ENCODE measurements at regions not wholly inside any gene's neighbourhood (a gene's known extent, or its start where the extent isn't known, plus 50 kb on each side); places are given as distances from the start of the nearest gene placed in this dataset.

DNA sequence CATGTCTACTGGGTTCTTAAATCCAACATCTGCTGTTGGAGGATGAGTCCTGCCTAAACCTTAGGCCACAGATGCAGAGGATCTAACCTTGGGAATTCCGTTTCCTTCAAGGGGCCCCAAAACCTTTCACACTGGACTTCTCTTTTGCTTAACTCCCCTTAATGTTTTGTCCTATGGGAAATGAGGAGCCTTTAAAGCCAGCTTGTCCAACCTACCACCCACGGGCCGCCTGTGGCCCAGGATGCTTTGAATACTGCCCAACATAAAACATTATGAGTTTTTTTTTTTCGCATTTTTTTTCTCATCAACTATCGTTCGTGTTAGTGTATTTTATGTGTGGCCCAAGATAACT, 157.2 kb upstream of the SLC1A4 start:
- DNase-seq, result no peak

DNA sequence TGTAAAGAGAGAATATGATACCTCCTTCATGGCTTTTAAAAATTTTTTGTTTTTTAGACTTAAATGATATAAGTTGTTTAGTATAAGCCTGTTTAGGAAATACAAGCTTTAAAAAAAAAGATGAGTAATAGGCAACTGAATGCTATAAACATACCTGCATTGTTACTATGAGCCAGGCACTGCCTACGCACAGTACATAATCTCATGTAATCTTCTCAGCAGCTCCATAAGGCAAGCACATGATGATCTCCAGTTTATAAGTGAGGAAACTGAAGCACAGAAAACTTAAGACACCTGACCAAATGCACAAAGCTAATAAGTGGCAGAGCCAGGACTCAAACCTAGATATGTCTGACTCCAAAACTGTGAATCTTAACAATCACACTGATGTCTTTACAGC, 156.3 kb upstream of the SLC1A4 start:
- DNase-seq, result no peak

- DNase-seq, result no peak
These were observed 152.6 kb upstream of the SLC1A4 start for GRCh38 chr2:64836566-64836965.

DNA sequence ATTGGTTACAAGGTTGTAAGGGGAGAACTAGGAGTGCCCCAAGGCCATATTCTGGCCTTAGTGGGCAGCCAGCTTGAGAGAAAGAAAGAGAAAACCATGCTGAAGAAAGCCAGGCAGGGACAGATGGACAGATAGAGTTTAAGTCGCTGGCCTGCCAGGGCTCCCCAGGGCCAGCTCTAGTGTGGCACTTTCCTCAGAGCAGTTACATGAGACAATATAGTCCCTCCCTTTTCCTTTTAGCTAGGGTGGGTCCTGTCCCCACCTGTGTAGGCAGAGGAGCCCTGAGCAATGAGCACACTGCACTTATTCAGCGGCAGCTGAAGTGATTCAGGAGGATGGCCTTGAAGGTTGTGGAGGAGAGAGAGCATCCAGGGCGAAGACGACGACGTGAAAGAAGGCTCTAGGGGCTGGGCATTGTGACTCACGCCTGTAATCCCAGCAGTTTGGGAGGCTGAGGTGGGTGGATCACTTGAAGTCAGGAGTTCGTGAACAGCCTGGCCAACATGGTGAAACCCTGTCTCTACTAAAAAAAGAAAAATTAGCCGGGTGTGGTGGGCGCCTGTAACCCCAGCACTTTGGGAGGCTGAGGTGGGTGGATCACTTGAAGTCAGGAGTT, 152.0 kb upstream of the SLC1A4 start:
- no peak for DNase-seq

DNA sequence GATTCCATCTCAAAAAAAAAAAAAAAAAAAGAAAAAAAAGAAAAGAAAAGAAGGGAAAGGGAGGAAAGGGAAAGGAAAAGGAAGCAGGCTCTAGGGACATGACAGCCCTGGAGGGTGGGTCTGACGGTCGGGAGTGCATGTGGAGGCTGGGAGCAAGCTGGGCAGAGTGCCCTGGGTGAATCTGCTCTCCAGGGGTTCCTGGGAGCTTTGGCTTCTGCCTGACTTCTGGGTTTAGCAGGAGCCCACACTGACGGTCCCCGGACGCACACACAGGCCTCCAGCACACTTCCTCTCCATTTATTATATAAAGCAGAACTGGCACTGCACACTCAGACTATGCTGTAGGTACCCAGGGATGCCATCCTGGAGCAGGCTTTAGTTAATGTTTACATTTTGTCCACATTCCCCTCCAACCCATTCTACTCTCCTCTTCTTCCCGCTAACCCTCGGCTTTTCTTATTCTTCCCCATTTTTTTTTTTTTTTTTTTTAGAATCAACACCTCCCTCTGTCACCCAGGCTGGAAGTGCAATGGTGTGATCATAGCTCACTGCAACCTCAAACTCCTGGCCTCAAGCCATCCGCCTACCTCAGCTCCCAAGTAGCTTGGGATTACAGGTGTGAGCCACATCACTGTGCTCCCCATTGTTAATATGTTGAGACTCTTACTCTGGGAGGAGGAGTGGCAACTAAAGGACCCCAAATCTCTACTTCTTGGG, 151.1 kb upstream of the SLC1A4 start:
- DNase-seq, result no peak

DNA sequence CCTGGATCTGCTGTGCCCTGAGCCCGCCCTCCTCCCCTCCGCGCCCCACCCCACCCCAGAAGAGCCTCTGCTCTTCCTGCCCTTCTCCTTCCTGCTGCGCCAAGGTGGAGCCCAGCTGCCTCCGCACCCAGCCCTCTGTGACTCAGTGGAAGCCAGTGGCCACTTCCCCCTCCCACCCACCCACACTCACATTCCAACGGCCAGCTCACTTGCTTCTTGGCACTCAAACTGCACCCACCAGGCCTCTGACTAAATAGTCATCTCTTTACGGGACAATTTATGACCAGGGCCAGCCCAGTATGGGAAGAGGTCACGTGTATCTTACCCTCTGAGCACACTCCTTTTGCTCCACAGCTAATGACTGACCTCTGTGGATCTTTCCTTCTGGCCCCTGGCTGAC, 150.4 kb upstream of the SLC1A4 start:
- DNase-seq, result no peak

DNA sequence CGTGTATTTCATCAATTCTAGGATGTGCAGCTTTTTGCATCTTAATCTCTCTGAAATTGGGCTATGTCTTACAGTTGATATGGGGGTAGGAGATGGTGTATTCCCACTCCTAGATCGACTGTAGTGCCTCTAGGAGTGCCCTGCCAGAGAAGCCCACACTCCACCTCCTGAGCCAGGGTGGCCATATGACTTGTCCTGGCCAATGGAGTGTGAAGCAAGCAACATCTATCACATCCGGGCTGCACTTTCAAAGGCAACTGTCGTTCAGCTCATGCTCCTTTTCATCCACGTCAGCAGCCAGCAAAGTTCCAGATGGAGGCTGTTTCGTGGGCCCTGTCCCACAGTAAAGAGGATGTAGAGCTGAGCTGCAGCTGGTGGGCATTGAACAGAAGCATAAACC, 149.4 kb upstream of the SLC1A4 start:
- DNase-seq, result no peak

DNA sequence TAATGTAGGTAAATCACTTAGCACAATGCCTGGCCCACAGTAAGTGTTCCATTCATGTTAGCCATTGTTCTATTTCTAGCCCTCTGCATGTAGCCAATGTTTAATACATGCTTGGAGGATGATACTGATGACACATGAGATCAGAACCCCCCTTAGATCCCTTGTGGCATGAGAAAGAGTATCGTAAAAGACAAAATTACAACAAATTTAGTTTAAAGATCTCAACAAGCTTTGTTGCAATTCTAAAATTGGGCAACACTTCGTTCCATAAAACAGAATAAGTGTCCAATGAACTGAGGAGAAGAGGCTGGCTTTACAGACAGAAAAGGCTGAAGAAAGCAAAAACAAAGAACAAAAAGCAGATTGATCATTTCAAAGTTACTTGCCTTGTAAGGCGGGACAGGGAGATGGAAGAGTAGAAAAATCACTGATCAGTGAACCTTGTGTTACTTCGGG, 148.7 kb upstream of the SLC1A4 start:
- no peak for DNase-seq

DNA sequence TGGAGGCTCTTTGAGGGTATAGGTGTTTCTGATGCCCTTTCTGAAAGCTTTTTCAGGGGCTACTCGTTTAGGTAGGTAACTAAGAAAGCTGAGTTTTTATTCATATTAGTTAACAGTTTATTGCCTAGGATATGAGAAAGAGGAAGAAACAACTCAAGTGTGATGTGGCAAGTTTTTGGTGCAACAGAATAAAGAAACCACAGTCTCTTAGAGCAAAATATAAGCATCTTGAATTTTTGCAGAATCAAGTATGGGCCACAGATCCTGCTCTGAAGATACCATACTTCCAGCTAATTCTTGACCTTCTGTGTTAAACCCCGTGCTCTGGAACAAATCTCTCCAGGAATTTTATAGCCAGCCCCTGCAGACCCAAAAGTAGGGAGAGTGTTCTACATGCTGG, 147.7 kb upstream of the SLC1A4 start:
- DNase-seq, result no peak

DNA sequence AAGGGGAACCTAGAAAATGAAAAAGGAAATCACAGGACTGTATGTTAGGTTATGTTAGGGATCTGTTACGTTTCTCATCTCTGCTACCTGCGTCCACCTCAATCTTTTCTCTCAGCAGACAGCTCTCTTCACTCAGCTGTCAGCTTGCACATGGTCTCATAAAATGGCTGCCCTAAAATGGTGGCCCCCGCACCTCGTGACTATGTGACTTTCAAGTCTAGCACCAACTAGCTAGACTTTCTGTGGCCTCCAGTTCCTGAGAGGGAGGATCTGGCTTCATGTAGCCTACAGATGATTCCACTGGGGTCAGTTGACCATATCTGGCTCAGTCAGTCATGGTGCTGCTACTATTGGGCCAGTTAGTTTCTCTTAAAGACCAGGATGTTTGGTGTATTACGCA, 147.2 kb upstream of the SLC1A4 start:
- no peak for DNase-seq

GRCh38 chr2:64844087-64844486, 145.1 kb upstream of the SLC1A4 start:
- no peak for DNase-seq

- DNase-seq, result no peak
These were observed 143.8 kb upstream of the SLC1A4 start for GRCh38 chr2:64845273-64845905.

GRCh38 chr2:64846177-64846576, 143.0 kb upstream of the SLC1A4 start:
- no peak for DNase-seq

GRCh38 chr2:64847930-64848329, 141.3 kb upstream of the SLC1A4 start:
- no peak for DNase-seq

DNA sequence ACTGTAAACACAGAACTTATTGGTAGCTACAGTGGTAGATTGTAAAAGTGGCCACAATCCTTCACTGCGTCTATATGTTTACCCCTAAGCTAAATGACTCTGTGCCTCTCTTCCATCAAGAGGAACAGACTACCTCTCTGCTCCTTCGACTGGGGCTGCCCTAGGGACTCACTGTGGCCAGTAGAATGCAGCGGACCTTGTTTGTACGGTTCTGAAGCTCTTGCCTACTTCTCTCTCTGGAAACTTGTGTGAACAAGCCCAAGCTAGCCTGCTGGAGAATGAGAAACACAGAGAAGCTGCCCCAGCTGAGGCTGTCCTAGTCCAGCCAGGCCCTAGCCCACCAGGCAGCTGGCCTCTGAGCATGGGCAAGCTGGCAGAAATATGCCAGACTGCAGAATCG, 140.8 kb upstream of the SLC1A4 start:
- no peak for DNase-seq

- no peak for DNase-seq
These were observed 140.3 kb upstream of the SLC1A4 start for GRCh38 chr2:64848945-64849344.

DNA sequence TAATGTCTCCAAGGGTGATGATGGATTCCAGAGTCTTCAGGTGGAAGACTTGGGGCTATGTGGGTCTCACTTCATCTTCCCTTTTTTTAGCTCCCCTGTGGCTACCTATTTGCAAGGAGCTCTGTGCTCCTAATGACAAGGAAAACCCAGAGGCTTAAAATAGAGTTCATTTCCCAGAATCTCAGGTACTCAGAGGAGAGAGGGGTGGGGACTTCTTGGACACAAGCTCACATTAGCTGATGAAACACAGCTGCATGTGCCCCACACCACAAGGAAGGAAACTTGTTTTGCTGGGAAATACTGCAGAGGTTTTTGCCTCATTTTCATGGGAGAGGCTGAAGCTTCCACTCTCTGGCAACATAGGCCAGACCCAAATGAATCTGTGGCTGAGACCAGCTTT, 138.6 kb upstream of the SLC1A4 start:
- DNase-seq, result no peak

DNA sequence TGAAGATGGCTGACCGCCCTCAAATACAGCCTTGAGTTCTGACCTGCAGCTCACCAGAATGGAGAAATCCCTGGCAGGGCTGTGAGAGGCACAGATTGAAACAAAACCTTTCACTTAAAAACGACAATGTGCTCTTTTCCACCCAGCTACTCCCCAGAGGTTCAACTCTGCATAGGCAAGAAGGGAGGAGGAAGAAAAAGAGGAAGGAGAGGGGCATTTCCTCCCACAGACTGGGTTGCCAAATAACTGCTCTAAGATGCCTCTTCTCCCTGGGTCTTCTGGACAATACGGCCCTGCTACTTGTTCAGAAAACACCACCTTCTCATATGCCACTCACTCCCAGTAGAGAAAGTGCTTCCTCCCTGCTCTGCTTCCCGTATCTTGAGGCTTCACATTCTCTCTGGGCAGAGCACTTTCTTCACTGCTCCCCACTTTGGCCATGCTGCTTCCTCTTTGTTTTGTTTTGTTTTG, 136.4 kb upstream of the SLC1A4 start:
- no peak for DNase-seq

DNA sequence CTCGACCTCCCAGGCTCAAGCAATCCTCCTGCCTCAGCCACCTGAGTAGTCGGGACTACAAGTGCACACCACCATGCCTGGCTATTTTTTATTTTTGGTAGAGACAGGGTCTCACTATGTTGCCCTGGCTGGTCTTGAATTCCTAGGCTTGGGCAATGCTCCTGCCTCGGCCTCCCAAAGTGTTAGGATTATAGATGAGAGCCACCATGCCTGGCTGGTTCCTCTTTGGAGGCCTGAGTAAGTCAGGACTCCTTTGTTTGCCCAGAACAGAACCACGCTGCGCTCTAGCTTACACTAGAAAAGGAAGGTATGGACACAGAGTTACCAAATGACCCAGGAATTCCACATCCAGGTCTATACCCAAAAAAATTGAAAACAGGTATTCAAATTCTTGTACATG, 135.9 kb upstream of the SLC1A4 start:
- DNase-seq, result no peak

DNA sequence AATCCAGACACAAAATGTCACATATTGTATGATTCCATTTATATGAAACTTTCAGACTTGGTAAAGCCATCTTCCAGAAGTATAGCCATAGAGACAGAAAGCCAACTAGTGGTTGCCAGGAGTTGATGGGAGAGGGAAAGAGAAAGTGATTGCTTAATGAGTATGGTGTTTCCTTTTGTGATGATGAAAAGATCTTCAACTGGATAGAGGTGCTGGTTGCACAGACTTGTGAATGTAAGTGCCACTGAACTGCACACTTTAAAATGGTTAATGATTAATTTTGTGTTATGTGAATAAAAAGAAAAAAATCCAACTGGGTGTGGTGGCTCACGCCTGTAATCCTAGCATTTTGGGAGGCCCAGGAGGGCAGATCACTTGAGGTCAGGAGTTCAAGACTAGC, 135.3 kb upstream of the SLC1A4 start:
- no peak for DNase-seq

DNA sequence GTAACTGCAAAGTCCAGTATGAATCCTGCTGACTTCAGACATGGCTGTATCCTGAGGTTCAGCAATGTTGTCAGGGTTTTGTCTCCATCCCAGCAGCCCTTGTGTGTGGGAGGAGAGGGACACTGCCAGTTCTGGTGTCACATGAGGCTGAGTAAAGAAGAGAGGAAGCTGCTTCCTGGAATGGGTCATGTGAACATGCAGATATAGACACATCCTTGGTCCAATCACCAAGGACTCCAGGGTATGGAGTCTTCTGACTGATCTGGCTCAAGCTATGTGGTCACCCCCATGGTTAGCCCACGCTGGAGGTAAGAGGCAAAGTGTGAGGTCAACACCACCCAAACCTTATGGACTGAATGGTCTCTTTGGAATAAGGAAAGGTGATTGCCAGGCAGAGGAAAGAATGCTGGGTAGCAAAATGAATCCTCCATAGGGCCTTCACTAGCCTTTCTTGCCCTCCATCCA, 134.4 kb upstream of the SLC1A4 start:
- no peak for DNase-seq

GRCh38 chr2:64857581-64858471, 131.4 kb upstream of the SLC1A4 start:
- no peak for DNase-seq
